Endothelial cell of umbilical vein (primary cell): ENCODE measurements at regions not wholly inside any gene's neighbourhood (a gene's known extent, or its start where the extent isn't known, plus 50 kb on each side); places are given as distances from the start of the nearest gene placed in this dataset.

Experiments
- BruUV-seq: library from RNA; stranded (reverse); fragments of 400-500 nt; replicated peaks from 2 replicates; lab custom pipeline; 2021; lab: Mats Ljungman, UMichigan
- CTCF ChIA-PET: fragments of 300-600, 350-600 bp; sonication (Branson Sonifier 250); formaldehyde crosslinking; loops from one replicate; lab custom pipeline; 2021; ENCODE audit warnings: antibody characterized with exemption, inconsistent platforms; lab: Charles Lee
- POLR2A ChIA-PET: fragments of 300-600, 350-600 bp; sonication (Branson Sonifier 250); formaldehyde crosslinking; loops from one replicate; lab custom pipeline; 2021; ENCODE audit warnings: antibody characterized with exemption, inconsistent platforms; lab: Charles Lee
- DNase-seq: peaks from one replicate; pipeline ENCODE4 v3.0.0-alpha.2; 2011; ENCODE audit warnings: low read depth, low spot score
- FAIRE-seq: peaks from 2 replicates; lab custom pipeline; 2011; peaks lifted over from hg19 to GRCh38; lab: Jason Lieb, UNC
- H2AFZ ChIP-seq: 2 replicates; pipeline ENCODE4 v1.6.0; 2012; ENCODE audit warnings: low read depth, low read length, control low read depth, inconsistent platforms
- H3K27ac ChIP-seq: 2 replicates; pipeline ENCODE4 v1.5.1; 2011; ENCODE audit warnings: low read depth, mild to moderate bottlenecking, control low read depth, low read length, moderate library complexity; ENCODE audit not compliant: insufficient read depth
- H3K27me3 ChIP-seq, 2 experiments: 2 replicates each; pipeline versions ENCODE4 v1.6.0 to v1.6.1; 2011; ENCODE audit warnings: low read length in 2 of 2, mixed read lengths in 1 of 2; ENCODE audit not compliant: control insufficient read depth in 2 of 2, insufficient read depth in 2 of 2
- H3K36me3 ChIP-seq, 2 experiments: 2 replicates in 1 of 2; 3 replicates in 1 of 2; pipeline ENCODE4 v1.5.1; 2011; ENCODE audit warnings: low read length in 2 of 2, mild to moderate bottlenecking in 1 of 2, moderate library complexity in 1 of 2; ENCODE audit not compliant: control insufficient read depth in 2 of 2, insufficient read depth in 2 of 2; ENCODE audit errors: extremely low read depth in 1 of 2
- H3K4me1 ChIP-seq: 3 replicates; pipeline ENCODE4 v1.5.1; 2011; ENCODE audit warnings: mild to moderate bottlenecking, low read length; ENCODE audit not compliant: control insufficient read depth, insufficient read depth; ENCODE audit errors: extremely low read depth
- H3K4me2 ChIP-seq: 2 replicates; pipeline ENCODE4 v1.6.1; 2011; ENCODE audit warnings: low read length, control low read depth, mixed read lengths; ENCODE audit not compliant: insufficient read depth
- H3K4me3 ChIP-seq, 3 experiments: fragments of 200-600 bp in 1 of 3; sonication (generic), shearing (Covaris generic) in 1 of 3; replicated peaks in 1 of 3; 2 replicates each; pipeline ENCODE4 v1.5.1; 2011 to 2016; ENCODE audit warnings: control low read depth in 3 of 3, low read length in 3 of 3, mild to moderate bottlenecking in 2 of 3, inconsistent platforms in 1 of 3, low read depth in 1 of 3, moderate library complexity in 1 of 3; ENCODE audit not compliant: insufficient read depth in 1 of 3
- H3K79me2 ChIP-seq: 2 replicates; pipeline ENCODE4 v1.6.0; 2012; ENCODE audit warnings: low read length, inconsistent platforms; ENCODE audit not compliant: control insufficient read depth, insufficient read depth
- H3K9ac ChIP-seq: replicated peaks from 2 replicates; pipeline ENCODE3; 2011; ENCODE audit warnings: low read length, control low read depth; ENCODE audit not compliant: insufficient read depth; ENCODE audit errors: extremely low read depth
- H3K9me1 ChIP-seq: replicated peaks from 3 replicates; pipeline ENCODE4 v1.6.0; 2011; ENCODE audit warnings: mild to moderate bottlenecking, low read length; ENCODE audit not compliant: control insufficient read depth, insufficient read depth; ENCODE audit errors: extremely low read depth
- H3K9me3 ChIP-seq: replicated peaks from 2 replicates; pipeline ENCODE4 v1.5.1; 2012; ENCODE audit warnings: low read length, inconsistent platforms; ENCODE audit not compliant: control insufficient read depth, insufficient read depth
- H4K20me1 ChIP-seq: replicated peaks from 2 replicates; pipeline ENCODE3; 2011; ENCODE audit warnings: mild to moderate bottlenecking, low read length; ENCODE audit not compliant: control insufficient read depth, insufficient read depth; ENCODE audit errors: extremely low read depth
- EZH2 ChIP-seq: IDR thresholded peaks from 2 replicates; pipeline ENCODE4 v1.6.1; 2012; ENCODE audit warnings: borderline replicate concordance, low read depth, mild to moderate bottlenecking, moderate library complexity, low read length, inconsistent platforms; ENCODE audit not compliant: severe bottlenecking
- FOS ChIP-seq: IDR thresholded peaks from 2 replicates; pipeline ENCODE4 v1.6.1; 2011; ENCODE audit warnings: mild to moderate bottlenecking, low read length, moderate library complexity, borderline replicate concordance; ENCODE audit not compliant: insufficient read depth
- GATA2 ChIP-seq: IDR thresholded peaks from 2 replicates; pipeline ENCODE4 v1.7.0; 2011; ENCODE audit warnings: low read depth, mild to moderate bottlenecking, moderate library complexity, mixed read lengths, low read length; ENCODE audit not compliant: insufficient read length, insufficient read depth
- MYC ChIP-seq: IDR thresholded peaks from one replicate; pipeline ENCODE4 v1.6.1; 2011; ENCODE audit warnings: mild to moderate bottlenecking, low read depth, low read length
- POLR2A ChIP-seq: IDR thresholded peaks from 2 replicates; pipeline ENCODE4 v1.6.1; 2012; ENCODE audit warnings: low read depth, mild to moderate bottlenecking, control low read depth, low read length
- POLR2AphosphoS5 ChIP-seq: IDR thresholded peaks from 2 replicates; pipeline ENCODE4 v1.6.1; 2012; ENCODE audit warnings: low read depth, mild to moderate bottlenecking, control low read depth, low read length, moderate library complexity; ENCODE audit not compliant: insufficient read depth
- dilution Hi-C: fragments of 300-500 bp; cut with MboI; formaldehyde crosslinking; loops from one replicate; pipeline ENCODE4 v1.15.0; 2019; ENCODE audit warnings: low sequenced_read_pairs; ENCODE audit not compliant: extremely low pct_ligation_motif_present
- intact Hi-C: fragments of 100-400 bp; cut with micrococcal nuclease; formaldehyde crosslinking; loops from one replicate; pipeline ENCODE4 v1.10.0; 2022
- TF ChIP-seq, protein P1 (sequence below): IDR thresholded peaks from 2 replicates; pipeline ENCODE4 v1.6.1; 2011; ENCODE audit not compliant: insufficient read depth, insufficient read length
- TF ChIP-seq, protein P2 (sequence below), 2 donors: IDR thresholded peaks; 1 replicate in 1 of 2; 2 replicates in 1 of 2; pipeline ENCODE4 v1.5.1; 2011; ENCODE audit warnings: low read length in 2 of 2, mild to moderate bottlenecking in 2 of 2, moderate library complexity in 2 of 2, control low read depth in 1 of 2, inconsistent platforms in 1 of 2, low read depth in 1 of 2; ENCODE audit not compliant: insufficient read depth in 1 of 2; ENCODE audit errors: extremely low read depth in 1 of 2

DNA sequence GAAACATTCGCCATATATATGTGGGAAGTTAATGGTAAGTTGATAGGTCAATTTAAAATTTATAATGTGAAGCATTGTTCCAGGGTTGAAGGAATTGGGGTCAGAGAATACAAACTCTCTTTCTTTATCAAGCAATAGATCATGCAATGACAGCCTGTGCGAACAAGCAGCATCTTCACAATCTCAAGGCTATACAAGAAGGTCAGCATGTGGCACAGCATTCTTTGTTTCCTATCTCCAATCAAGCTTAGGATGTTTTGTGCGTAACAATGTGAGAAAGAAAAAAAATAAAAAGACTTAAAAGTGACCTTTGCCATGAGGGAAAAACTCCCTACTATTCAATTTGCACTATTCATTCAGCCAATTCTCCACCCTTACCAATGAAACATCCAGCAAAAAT lies 288.1 kb upstream of the NECTIN3 start:
- POLR2A ChIA-PET: no interaction called here
- no peaks in the 10 kb centered on the region for H3K4me1 ChIP-seq
- no peaks in the 10 kb centered on the region for H3K79me2 ChIP-seq
- CTCF ChIA-PET: no interaction called here
- dilution Hi-C loops: no loop called here
- H3K4me3 ChIP-seq: no peak overlapping the region
- no peaks in the 10 kb centered on the region for H3K9me3 ChIP-seq
- intact Hi-C loops: no loop called here
- H2AFZ ChIP-seq: no peak overlapping the region
- no peaks in the 10 kb centered on the region for H3K27me3 ChIP-seq
- no peak overlapping the region for H3K9ac ChIP-seq
- no peaks in the 10 kb centered on the region for H3K9me1 ChIP-seq
- H3K27ac ChIP-seq: no peak overlapping the region
- BruUV-seq: no TSS peak
- H4K20me1 ChIP-seq: no peaks in the 10 kb centered on the region
- no peak for TF ChIP-seq EZH2
- TF ChIP-seq POLR2A: no peak
- no peak for TF ChIP-seq GATA2
- TF ChIP-seq, protein P1, sequence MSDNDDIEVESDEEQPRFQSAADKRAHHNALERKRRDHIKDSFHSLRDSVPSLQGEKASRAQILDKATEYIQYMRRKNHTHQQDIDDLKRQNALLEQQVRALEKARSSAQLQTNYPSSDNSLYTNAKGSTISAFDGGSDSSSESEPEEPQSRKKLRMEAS: no peak
- TF ChIP-seq, protein P2, sequence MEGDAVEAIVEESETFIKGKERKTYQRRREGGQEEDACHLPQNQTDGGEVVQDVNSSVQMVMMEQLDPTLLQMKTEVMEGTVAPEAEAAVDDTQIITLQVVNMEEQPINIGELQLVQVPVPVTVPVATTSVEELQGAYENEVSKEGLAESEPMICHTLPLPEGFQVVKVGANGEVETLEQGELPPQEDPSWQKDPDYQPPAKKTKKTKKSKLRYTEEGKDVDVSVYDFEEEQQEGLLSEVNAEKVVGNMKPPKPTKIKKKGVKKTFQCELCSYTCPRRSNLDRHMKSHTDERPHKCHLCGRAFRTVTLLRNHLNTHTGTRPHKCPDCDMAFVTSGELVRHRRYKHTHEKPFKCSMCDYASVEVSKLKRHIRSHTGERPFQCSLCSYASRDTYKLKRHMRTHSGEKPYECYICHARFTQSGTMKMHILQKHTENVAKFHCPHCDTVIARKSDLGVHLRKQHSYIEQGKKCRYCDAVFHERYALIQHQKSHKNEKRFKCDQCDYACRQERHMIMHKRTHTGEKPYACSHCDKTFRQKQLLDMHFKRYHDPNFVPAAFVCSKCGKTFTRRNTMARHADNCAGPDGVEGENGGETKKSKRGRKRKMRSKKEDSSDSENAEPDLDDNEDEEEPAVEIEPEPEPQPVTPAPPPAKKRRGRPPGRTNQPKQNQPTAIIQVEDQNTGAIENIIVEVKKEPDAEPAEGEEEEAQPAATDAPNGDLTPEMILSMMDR (IDR thresholded peaks at IDR 0.05; ENCODE audit: extremely low read depth in 1 of 2, insufficient read depth in 1 of 2, low read depth in 1 of 2, low read length in 2 of 2): no peak
- no peak for TF ChIP-seq POLR2AphosphoS5
- no peak for TF ChIP-seq MYC
- no peak for TF ChIP-seq FOS
- no peaks in the 10 kb centered on the region for H3K36me3 ChIP-seq
- H3K4me2 ChIP-seq: no peak overlapping the region
- no peak for DNase-seq
- no peak for FAIRE-seq
